ENCODE measurements at regions not wholly inside any gene's neighbourhood (a gene's known extent, or its start where the extent isn't known, plus 50 kb on each side); places are given as distances from the start of the nearest gene placed in this dataset.

GRCh38 chr16:48459167-48459566 is 74.0 kb upstream of the SIAH1 start:
- no peak for TF ChIP-seq CTCF (conservative IDR thresholded peaks at IDR 0.05)
- no peak for TF ChIP-seq ZFX (IDR thresholded peaks at IDR 0.05)
- H3K27ac ChIP-seq: no peak overlapping the region

GRCh38 chr16:48454051-48454450 is 68.8 kb upstream of the SIAH1 start:
- no peak for TF ChIP-seq CTCF (conservative IDR thresholded peaks at IDR 0.05)
- TF ChIP-seq ZFX (IDR thresholded peaks at IDR 0.05): no peak
- H3K27ac ChIP-seq: no peak overlapping the region

- TF ChIP-seq CTCF (conservative IDR thresholded peaks at IDR 0.05): no peak
- TF ChIP-seq ZFX (IDR thresholded peaks at IDR 0.05): no peak
- no peak overlapping the region for H3K27ac ChIP-seq
Observed at GRCh38 chr16:48452991-48453760, 68.0 kb upstream of the SIAH1 start.

GRCh38 chr16:48451323-48451722 is 66.1 kb upstream of the SIAH1 start:
- TF ChIP-seq CTCF (conservative IDR thresholded peaks at IDR 0.05) (no peak), ZFX (IDR thresholded peaks at IDR 0.05) (no peak)

GRCh38 chr16:48450367-48450766 is 65.2 kb upstream of the SIAH1 start:
- H3K27ac ChIP-seq: no peak overlapping the region
- TF ChIP-seq ZFX (IDR thresholded peaks at IDR 0.05): no peak
- no peak for TF ChIP-seq CTCF (conservative IDR thresholded peaks at IDR 0.05)

More at GRCh38 chr16:48451323-48451722, 66.1 kb upstream of the SIAH1 start:
- no peak overlapping the region for H3K27ac ChIP-seq

- H3K27ac ChIP-seq: no peak overlapping the region
- TF ChIP-seq CTCF (conservative IDR thresholded peaks at IDR 0.05) (no peak), ZFX (IDR thresholded peaks at IDR 0.05) (no peak)
Observed at GRCh38 chr16:48448841-48449481, 63.7 kb upstream of the SIAH1 start.

- H3K27ac ChIP-seq: no peak overlapping the region
- TF ChIP-seq ZFX (IDR thresholded peaks at IDR 0.05) (no peak), CTCF (conservative IDR thresholded peaks at IDR 0.05) (no peak)
Observed at GRCh38 chr16:48447940-48448536, 62.8 kb upstream of the SIAH1 start.
